ENCODE measurements at regions not wholly inside any gene's neighbourhood (a gene's known extent, or its start where the extent isn't known, plus 50 kb on each side); places are given as distances from the start of the nearest gene placed in this dataset.

DNA sequence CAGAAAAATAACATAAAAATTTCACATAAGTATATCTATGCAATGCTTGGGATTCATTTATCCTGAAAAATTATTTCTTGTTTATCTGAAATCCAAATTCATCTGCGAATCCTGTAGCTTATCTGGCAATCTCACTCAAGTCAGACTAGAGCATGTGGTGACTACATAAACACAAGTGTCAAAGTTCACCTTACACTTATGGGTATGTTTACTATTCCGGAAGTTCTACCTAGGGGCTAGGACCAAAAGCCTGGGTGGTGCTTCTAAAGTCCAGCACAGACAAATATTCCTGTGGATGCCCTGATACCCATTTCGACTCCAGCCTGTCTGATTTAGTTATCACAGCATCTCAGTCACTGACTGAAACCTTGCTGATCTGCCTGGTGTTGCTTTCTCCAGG is 364.0 kb downstream of the METTL4 start:
- TF ChIP-seq TCF7 (CRISPR knock-in tag; IDR thresholded peaks at IDR 0.05; ENCODE audit: low read depth) (no peak), CREB1 (CRISPR knock-in tag; IDR thresholded peaks at IDR 0.05) (no peak), CTCF (IDR thresholded peaks at IDR 0.05) (no peak), CREM (CRISPR knock-in tag; IDR thresholded peaks at IDR 0.05) (no peak)
- TF ChIP-seq, protein P1, sequence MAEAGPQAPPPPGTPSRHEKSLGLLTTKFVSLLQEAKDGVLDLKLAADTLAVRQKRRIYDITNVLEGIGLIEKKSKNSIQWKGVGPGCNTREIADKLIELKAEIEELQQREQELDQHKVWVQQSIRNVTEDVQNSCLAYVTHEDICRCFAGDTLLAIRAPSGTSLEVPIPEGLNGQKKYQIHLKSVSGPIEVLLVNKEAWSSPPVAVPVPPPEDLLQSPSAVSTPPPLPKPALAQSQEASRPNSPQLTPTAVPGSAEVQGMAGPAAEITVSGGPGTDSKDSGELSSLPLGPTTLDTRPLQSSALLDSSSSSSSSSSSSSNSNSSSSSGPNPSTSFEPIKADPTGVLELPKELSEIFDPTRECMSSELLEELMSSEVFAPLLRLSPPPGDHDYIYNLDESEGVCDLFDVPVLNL (CRISPR knock-in tag; IDR thresholded peaks at IDR 0.05; ENCODE audit: borderline replicate concordance, low read depth), result no peak

Measured in WTC11 (cell line).